NCI-H187 treated with DMSO at 0.1 percent for 48 hours (cell line): ENCODE measurements at regions not wholly inside any gene's neighbourhood (a gene's known extent, or its start where the extent isn't known, plus 50 kb on each side); places are given as distances from the start of the nearest gene placed in this dataset.

Experiments
- DNase-seq: peaks from one replicate; lab custom pipeline; 2025; lab: John Stamatoyannopoulos, UW

GRCh38 chr6:139514819-139515218 lies 140.4 kb upstream of the CITED2 start:
- DNase-seq = no peak

GRCh38 chr6:139510040-139510790 lies 135.8 kb upstream of the CITED2 start:
- no peak for DNase-seq

DNA sequence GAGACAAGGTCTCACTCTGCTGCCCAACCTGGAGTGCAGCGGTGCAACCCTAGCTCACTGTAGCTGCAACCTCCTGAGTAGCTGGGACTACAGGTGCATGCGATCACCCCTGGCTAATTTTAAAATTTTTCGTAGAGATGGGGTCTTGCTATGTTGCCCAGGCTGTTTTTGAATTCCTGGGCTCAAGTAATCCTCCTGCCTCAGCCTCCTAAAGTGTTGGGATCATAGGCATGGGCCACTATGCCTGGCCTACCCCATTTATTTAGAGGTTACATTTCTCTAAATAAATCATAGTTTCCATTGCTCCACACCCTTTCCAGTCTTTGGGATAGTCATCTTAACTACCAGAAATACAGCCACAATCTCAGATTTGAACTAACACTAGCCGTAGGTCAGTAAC lies 134.7 kb upstream of the CITED2 start:
- no peak for DNase-seq

DNA sequence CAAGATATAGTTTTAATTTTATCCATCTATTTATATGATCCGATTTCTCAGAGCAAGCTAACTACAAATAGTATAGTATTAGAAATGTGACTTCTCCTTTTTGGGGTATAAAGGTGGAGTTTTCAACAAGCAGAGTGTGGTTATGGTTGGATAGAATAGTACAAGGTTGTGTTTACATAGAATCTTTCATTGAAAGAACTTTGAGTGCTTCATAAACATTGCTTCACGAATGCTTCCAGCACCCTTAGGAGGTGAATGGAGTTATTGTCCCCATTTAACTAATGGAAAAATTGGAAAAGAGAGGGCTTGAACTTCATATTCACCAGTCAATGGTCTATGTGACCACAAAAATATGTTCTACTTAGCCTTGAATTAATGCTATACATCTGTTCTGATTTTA lies 134.1 kb upstream of the CITED2 start:
- no peak for DNase-seq

DNA sequence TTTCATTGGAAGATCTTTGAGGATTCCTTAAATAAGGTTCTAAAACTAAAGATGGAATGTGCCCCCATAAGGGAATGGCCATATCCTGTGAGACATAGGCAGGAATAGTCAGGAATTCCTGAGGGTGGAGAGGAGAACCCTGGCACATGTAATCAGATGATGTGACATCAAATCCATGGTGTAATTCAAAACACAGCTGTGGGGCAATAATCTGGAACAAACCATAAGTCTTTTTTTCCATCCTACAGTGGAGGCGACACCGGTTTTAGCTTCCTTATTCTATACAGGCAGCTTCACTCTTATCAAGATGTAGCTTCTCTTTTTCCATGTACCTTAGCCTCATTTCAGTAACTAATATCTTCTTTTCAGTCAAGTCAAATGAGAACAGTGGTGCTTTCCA lies 133.6 kb upstream of the CITED2 start:
- DNase-seq = no peak

- no peak for DNase-seq
Measured at GRCh38 chr6:139500977-139501376, 126.5 kb upstream of the CITED2 start.

DNA sequence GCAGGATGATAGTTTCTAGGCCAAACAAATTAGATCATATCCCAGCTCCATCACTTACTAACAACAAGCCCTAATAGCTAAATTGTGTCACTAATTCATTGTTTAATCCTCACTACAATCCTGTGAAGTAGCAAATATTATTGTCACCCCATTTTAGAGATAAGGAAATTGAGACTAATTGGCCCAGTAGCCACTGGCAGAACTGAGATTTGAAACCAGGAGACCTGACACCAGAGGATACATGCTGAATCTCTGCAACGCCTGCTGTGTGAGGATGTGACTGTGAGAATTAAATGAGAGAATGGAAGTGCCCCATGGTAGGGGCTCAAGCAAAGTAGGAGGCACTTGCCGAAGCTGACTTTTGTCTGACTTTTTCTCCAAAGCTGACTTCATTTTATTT lies 124.3 kb upstream of the CITED2 start:
- no peak for DNase-seq

DNA sequence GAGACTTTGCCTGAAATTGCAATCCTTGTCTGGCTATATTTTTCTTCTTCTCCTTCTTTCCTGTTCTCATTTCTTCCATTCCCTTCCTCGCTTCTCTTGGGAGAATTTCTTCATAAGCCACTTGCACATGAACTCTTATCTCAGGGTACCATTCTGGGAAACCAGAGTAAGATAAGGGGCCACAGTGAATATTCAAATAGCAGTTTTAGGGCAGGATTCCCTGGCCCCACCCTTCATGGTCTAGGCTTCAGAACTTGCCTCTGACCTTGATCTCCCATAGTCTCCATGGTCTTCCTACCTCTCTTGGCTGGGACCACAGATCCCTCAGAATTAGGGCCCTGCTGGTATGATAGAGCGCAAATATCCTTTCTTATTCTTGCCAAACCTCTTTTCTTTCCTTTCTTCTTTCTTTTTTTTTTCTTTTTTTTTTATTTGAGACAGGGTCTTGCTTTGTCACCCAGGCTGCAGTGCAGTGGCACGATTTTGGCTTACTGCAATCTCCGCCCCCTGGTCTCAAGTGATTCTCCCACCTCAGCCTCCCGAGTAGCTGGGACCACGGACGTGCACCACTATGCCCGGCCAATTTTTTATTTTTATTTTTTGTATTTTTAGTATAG lies 123.0 kb upstream of the CITED2 start:
- no peak for DNase-seq

GRCh38 chr6:139496654-139497344 lies 122.4 kb upstream of the CITED2 start:
- DNase-seq = no peak

- no peak for DNase-seq
Measured at GRCh38 chr6:139494376-139494990, 120.0 kb upstream of the CITED2 start.

GRCh38 chr6:139490482-139490881 lies 116.0 kb upstream of the CITED2 start:
- DNase-seq = no peak

DNA sequence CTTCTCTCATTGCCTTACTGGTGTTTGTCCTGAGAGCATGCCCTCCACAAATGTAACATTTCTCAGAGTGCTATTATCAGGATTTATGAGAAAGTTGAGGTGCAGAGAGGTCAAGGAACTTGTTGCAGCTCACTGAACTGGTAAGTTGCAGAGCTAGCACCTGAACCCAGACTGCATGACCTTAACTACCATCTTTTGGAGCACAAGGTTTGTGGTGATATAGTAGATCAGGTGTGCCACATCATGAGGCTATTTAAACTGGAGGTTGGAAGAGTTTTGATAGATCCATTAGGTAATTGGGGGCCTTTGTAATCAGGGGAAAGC lies 112.0 kb upstream of the CITED2 start:
- DNase-seq = no peak

GRCh38 chr6:139485742-139486475 lies 111.5 kb upstream of the CITED2 start:
- no peak for DNase-seq

GRCh38 chr6:139485185-139485584 lies 110.7 kb upstream of the CITED2 start:
- no peak for DNase-seq

DNA sequence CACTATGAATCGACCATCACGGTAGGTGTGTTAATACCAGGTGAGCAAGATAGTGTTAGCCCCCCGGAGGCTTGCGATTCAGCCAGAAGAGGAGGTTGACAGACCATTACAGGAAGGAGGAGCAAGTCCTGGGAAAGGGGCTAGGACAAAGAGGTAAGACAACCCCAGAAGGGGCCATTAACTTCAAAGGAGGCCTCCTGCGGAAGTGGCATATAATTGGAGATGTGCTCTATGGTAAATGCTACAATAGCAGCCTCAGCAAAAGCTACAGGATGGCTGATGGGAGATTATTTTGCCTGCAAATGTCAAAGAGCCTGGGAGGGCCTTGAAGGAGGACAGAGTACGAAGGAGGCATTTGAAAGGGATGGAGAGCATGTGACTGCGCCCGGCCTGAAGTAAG lies 108.6 kb upstream of the CITED2 start:
- no peak for DNase-seq

- DNase-seq = no peak
Measured at GRCh38 chr6:139482287-139482686, 107.8 kb upstream of the CITED2 start.

GRCh38 chr6:139480356-139481165 lies 106.1 kb upstream of the CITED2 start:
- no peak for DNase-seq

DNA sequence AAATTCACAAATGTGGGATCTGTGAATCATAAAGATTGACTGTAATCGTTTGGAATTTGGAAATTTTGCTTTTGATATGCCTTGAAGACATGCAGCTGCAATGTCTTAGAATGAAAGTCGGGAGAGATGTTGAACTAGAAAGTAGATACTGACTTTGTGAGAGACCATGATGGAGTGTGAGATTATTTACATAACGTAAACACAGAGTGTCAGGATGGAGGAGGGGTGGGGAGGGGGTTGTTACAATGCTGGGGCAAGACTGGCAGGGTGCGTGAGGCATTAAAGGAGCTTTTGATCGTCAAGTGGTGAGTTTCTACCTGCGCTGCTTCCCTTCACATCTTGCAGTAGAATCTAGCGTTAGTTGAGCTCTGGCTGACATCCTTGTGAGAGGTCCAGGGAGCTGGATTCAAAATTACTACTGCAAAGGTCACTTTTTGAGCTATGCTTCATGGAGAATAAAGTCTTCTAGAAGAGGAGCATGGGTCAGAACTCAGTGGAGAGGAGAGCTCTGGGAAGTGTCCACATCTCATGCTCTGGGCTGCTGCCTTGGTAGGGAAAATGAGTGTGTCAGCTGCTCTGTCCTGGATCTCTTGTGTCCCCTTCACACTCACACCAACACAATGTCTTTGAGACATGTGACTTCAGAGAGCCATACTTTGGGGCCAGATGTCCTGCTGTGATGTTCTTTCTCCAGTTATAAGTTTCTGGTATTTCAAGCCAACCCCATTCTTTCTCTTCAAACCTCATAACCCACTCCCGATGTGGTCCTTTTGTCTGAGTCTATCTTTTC lies 105.2 kb upstream of the CITED2 start:
- DNase-seq = no peak

- no peak for DNase-seq
Measured at GRCh38 chr6:139475646-139476045, 101.2 kb upstream of the CITED2 start.

GRCh38 chr6:139475241-139475640 lies 100.8 kb upstream of the CITED2 start:
- DNase-seq = no peak
